GM12864 (cell line): ENCODE measurements at regions not wholly inside any gene's neighbourhood (a gene's known extent, or its start where the extent isn't known, plus 50 kb on each side); places are given as distances from the start of the nearest gene placed in this dataset.

Source experiments
- DNase-seq: peaks from one replicate; pipeline ENCODE4 v3.0.0-alpha.2; 2011; ENCODE audit warnings: low read depth
- H3K4me3 ChIP-seq: 2 replicates; pipeline ENCODE4 v1.5.1; 2011; ENCODE audit warnings: mild to moderate bottlenecking, low read depth, low read length, control low read depth
- CTCF ChIP-seq: IDR thresholded peaks from 2 replicates; pipeline ENCODE4 v1.5.1; 2011; ENCODE audit warnings: low read depth, mild to moderate bottlenecking, moderate library complexity, low read length, control low read depth, inconsistent platforms; ENCODE audit errors: missing control alignments

GRCh38 chr4:101540336-101540735 is 193.0 kb upstream of the PPP3CA start:
- no peak for DNase-seq
- no peak overlapping the region for H3K4me3 ChIP-seq
- TF ChIP-seq CTCF = no peak

GRCh38 chr4:101528526-101528925 is 181.2 kb upstream of the PPP3CA start:
- H3K4me3 ChIP-seq = no peak overlapping the region
- DNase-seq = no peak
- TF ChIP-seq CTCF = no peak

- no peak overlapping the region for H3K4me3 ChIP-seq
- peak; percentile 10 for DNase-seq
- no peak for TF ChIP-seq CTCF
Measured at GRCh38 chr4:101527188-101527587, 179.9 kb upstream of the PPP3CA start.

GRCh38 chr4:101515566-101515965 is 168.2 kb upstream of the PPP3CA start:
- H3K4me3 ChIP-seq = no peak overlapping the region
- no peak for TF ChIP-seq CTCF
- no peak for DNase-seq

- H3K4me3 ChIP-seq = no peak overlapping the region
- no peak for TF ChIP-seq CTCF
- DNase-seq = no peak
Measured at GRCh38 chr4:101515099-101515498, 167.8 kb upstream of the PPP3CA start.

- TF ChIP-seq CTCF = no peak
- no peak overlapping the region for H3K4me3 ChIP-seq
- DNase-seq = no peak
Measured at GRCh38 chr4:101512416-101512815, 165.1 kb upstream of the PPP3CA start.

GRCh38 chr4:101501421-101501820 is 154.1 kb upstream of the PPP3CA start:
- no peak for TF ChIP-seq CTCF
- no peak overlapping the region for H3K4me3 ChIP-seq
- no peak for DNase-seq
